ENCODE measurements at regions not wholly inside any gene's neighbourhood (a gene's known extent, or its start where the extent isn't known, plus 50 kb on each side); places are given as distances from the start of the nearest gene placed in this dataset.

DNA sequence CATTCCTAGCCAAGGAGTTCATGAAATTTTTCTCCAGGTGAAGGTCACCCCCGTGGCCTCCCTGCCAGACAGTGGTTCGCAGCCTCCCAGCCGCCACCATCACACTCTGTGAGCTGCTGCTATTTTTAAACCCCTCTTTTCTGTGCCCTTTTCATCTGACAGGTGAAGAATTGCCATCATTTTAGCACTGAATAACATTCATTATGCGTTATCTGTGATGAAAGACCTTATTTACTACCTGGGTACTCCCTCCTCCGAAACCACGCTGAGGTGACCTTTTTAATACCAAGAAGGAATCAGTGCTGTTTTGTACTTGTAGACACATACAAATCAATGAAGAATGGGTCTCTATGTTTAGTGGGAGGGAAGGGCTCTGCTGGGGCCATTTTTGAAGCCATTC lies 148.9 kb upstream of the GPR12 start:
- TF ChIP-seq, protein P1, sequence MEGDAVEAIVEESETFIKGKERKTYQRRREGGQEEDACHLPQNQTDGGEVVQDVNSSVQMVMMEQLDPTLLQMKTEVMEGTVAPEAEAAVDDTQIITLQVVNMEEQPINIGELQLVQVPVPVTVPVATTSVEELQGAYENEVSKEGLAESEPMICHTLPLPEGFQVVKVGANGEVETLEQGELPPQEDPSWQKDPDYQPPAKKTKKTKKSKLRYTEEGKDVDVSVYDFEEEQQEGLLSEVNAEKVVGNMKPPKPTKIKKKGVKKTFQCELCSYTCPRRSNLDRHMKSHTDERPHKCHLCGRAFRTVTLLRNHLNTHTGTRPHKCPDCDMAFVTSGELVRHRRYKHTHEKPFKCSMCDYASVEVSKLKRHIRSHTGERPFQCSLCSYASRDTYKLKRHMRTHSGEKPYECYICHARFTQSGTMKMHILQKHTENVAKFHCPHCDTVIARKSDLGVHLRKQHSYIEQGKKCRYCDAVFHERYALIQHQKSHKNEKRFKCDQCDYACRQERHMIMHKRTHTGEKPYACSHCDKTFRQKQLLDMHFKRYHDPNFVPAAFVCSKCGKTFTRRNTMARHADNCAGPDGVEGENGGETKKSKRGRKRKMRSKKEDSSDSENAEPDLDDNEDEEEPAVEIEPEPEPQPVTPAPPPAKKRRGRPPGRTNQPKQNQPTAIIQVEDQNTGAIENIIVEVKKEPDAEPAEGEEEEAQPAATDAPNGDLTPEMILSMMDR (IDR thresholded peaks at IDR 0.05), result no peak
- TF ChIP-seq POLR2A (IDR thresholded peaks at IDR 0.05), result no peak

Data from Peyer's patch (tissue), 4 donors.